NCI-H146 treated with DMSO at 0.1 percent for 48 hours (cell line): ENCODE measurements at regions not wholly inside any gene's neighbourhood (a gene's known extent, or its start where the extent isn't known, plus 50 kb on each side); places are given as distances from the start of the nearest gene placed in this dataset.
"Not testable (repeated sequence)": the region's sequence is repeated elsewhere in the genome, so short reads cannot be mapped to it uniquely, and the experiment has no call there.

Experiments used
- DNase-seq: peaks from one replicate; lab custom pipeline; 2025; ENCODE audit not compliant: unreplicated experiment; lab: John Stamatoyannopoulos, UW

DNA sequence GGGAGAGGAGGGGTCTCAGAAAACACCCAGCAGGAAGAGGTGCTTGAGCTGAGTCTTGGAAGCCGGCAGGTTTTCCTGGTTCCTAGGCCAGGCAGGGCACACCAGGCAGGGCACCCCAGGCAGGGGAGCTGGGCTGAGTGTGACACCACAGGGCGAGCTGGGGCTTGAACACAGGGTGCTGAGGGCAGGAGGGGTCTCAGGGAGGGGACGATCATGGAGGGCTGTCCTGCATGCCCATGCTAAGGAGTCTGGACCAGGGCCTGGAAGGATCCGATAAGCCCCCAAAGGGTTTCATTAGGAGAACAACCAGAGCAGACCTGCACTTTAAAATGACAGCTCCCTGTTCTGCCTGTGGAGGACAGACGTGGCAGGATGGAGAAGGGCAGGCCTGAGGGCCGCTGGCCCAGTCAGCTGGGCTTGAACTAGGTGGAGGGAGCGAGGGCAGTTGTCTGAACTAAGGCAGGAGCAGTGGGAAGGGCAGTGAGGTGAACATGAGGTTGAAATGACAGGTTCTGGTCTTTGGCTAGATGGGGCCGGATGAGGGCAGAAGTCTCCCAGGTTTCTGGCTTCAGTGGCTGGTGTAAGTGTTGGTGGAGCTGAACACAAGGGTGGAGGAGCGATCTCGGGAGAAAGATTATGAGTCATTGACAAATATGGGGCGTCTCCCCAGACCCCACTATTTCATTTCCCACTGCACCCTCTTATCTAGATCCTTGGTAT is 171.0 kb upstream of the PZP start:
- no peak for DNase-seq

DNA sequence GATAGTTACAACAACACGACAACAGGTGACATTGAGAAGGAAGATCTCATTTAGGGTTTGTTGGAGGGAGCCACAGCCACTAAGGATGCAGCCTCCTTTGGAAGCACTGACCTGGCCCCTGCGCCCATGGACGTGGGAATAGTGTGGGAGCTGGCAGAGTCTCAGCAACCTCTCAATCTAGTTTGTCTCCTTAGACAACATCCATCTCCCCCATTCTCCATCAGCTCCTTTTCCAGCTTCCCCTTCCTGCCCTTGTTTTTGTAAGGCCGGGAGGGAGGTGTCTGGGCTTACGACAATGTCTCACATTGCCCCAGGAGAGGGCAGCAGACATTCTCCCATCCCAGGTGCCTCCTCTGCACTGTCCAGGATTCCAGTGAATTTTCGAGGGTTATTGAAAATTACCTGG is 170.2 kb upstream of the PZP start:
- DNase-seq, result no peak

DNA sequence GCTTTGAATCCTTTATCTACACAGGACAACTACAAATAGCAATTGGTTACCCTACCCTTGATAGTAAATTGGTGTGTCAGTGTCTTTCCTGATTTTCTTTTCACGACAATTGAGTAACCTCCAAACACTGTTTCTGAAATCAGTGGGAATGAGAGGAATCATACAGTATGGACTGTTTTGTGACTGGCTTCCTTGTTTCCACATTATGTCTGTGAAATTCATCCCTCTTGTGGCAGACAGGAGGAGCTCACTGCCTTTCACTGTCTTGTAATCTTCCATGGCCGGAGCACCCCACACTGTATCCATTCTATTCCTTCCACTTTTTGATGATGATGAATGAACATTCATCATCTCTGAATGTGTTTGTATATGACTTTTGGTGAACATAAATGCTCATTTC is 164.0 kb upstream of the PZP start:
- no peak for DNase-seq

DNA sequence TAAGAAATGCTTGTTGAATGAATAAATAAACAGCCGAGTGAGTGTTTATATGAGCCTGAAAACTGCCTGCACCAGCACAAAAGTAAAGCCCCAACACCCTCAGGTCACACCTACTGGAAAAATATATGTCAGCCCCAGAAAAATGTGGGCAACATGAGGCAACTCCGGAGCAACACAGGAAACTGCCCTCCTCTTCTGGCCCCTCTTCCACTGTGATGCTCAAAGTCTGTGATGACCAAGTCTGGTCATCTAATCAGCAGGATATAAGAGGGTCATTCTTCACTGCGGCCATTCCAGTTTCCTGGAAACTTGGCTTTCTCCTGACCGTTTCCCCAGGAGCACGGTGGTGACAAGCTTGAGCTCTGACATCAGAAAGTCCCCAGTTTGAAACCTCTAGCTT is 159.6 kb upstream of the PZP start:
- no peak for DNase-seq

DNA sequence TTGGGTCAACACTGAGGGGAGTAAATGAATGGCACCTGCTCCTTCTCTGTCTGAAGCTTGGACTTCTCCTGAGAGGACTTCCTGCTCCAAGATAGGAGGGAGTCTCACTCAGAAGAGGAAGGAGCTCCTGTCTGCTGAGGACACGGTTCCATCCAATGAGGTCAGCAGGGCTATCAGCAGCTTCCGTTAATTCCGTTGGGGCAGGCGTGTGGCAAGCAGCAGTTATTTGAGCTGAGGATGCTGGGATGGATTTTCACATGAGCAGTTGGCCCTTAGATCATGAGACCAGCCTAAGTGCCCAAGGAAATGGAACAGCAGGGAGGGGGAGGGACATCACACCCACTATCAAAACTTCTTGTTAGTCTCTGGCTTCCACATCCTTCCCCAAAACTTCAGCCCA is 159.0 kb upstream of the PZP start:
- DNase-seq, result no peak

DNA sequence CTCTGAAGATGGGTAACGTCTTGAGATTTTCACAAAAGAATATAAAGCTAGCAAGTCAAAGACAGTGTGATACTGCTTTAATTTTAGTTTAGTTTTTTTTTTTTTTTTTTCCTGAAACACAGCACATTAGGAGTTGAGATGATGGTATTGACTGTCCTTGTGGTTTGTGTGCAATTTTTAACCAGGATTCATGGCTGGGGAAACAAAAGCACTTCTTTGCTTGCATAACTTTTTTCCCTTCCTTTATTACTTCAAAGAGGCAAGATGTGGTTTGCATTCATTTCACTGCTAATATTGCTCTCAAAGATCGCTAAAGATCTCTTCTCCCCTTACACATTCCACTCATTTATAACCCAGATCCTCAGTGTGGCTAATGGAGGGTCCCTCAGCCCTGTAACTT is 157.1 kb upstream of the PZP start:
- DNase-seq, result no peak

DNA sequence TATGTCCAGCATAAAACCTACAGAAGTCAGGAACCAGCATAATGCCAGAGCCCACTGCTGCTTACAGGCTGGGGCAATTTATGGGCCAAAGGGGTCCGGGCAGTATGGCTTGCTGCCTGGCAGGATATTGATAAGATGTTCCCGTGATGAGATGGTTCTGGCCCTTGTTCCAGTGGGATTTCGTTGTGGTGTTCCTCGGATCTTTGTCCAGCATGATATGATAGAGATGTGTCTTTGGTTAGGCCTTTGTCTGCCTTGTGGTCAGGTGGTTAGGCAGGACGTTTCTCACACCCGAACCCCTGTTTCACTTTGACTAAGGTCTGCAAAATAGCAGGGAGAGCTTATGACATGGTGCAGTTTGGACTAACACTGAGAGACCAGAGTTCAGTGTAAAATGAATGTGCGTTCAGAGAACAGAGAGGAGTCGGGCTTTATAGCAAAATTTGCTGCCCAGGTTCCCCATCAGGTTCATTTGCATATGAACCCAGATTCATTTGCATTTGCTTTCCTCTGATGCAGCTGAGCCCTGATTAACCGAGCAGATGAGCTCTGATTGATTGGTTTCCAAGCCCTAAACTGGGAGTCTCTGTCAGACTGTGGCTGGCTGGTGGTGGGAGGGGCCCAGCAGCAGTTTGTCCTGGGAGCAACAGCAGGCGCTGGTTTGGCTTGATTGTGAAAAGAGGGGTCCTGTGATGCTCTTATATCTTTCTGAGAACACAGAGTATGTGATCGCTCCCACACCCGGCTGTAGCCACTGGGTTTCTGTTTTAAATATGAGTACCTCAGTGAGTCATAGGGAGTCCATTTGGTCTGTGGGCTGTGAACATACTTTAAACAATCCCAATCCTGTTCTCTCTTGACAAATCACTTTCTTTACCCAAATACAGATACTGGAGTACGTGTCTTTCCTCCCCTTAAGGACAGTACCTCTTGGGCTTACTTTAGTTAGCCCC is 156.3 kb upstream of the PZP start:
- DNase-seq, result no peak

DNA sequence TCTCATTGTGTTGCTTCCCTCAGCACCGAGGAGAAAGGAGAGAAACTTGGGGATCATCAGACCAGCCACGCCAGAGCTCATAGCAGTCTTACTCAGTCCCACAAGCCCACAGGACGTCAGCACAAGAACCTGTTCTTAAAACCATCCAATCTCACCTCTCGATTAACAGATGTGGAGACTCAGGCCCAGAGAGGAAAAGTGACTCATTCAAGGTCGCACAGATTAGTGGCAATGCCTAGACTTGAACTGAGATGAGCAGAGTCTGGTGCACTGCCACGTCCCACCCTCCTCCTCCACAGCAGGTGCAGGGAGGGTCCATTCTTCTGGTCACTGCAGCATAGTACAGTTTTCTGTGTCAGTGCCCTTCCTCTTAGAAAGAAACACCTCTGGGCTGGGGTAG is 154.9 kb upstream of the PZP start:
- no peak for DNase-seq

DNA sequence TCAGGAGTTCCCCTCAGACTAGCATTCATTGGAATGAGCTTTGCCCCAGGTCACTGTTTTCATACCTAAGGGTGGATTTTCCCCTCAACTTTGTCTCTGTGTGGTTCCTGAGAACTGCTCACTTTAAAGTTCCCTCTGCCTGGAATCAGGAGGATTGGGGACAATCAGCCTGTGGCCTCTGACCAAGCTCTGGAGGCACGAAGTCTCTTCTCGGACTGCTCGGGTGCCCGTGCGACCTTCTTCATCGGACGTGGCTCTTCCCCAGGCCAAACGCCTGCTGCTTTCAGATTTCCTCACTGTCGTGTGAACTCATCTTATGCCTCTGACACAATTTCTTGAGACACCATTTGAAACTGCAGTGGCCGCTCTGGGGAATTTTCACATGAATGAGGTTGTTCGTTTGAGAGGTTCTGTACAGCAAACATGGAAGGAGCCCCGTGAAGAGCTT is 153.7 kb upstream of the PZP start:
- no peak for DNase-seq

DNA sequence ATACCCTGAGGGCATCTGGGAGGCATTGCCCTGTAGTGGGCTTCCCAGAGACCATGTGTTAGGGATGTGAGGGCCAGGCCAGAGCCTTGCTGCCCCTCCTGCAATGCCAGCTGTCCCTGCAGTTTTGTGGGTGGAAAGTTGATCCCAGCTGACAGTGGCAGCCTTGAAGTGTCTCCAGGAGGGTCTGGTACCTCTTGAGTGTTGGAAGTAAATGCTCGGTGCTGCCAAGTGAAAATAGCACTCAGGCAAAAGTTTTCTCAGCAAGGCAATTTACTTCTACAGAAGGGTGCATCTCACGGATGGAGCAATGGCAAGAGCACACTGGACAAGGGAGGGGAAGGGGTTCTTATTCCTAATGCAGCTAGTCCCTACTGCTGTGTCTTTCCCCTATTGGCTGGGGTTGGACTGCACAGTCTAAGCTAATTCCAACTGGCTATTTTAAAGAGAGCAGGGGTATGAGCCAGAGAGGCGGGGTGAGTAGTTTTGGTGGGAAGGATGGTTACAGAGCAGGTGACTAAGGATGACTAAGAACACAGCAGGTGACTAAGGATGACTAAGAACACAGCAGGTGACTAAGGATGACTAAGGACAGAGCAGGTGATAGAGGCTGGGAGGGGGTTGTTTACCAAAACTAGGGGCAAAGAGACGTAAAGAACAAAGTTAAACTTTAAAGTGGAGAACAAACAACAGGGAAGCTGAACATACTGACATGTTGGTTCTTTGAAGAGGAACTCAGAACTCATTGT is 146.0 kb upstream of the PZP start:
- not testable (repeated sequence) for DNase-seq

DNA sequence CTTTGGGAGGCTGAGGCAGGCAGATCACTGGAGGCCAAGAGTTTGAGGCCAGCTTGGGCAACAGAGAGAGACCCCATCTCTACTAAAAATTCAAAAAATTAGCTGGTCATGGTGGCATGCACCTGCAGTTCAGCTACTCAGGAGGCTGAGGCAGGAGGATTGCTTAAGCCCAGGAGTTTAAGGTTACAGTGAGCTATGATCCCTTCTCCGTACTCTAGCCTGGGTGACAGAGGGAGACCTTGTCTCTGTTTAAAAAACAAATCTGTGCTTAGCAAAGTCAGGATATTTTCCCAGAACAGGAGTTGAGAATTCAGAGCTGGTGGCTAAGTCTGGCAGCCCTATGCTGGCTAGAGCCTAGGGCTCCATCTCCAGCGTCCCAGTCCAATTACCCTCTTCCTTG is 142.9 kb upstream of the PZP start:
- no peak for DNase-seq

DNA sequence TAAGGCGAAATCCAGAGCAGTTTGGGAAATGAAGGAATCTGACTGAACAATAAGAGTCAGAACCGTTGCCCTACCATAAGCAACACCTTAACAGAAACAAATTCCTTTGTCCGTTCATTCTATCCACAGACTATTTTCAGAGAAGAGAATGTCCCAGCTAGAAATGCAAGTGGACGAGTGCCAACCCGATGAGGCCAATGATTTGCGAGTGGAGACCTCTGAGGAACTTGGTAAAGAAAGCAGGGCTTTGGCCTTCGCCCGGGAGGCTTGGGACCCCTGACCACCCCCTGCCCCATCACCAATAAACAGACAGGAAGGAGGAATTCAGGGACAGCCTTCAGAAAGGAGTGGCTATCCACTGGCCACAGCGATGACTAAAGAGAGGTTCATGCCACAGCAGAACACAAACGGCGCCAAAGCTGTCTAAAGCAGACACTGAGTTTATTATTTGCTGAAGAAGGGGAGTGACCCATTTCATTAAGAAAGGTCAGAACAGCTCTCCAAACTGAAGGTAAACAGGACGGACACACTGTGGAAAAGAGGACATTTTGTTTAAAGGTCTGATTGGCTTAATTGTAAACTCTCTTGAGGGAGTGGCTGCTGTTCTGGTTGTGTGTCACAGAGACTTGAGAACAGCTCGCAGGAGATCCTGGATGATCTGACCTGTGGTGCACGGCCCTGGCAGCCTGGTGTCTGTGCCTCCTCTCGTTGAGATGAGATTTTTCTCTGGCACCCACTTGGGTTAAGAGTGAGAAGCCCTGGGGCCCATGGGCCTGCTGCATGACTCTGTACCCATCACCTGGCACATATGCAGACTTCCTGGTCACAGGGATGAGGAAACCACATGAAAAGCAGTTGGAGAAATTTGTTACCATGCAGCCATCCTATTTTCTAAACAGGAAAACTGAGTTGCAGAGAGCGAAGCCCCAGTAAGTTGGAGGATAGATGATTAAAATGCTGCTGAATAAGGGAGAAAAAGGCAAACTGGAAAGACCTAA is 142.0 kb upstream of the PZP start:
- DNase-seq, result no peak

DNA sequence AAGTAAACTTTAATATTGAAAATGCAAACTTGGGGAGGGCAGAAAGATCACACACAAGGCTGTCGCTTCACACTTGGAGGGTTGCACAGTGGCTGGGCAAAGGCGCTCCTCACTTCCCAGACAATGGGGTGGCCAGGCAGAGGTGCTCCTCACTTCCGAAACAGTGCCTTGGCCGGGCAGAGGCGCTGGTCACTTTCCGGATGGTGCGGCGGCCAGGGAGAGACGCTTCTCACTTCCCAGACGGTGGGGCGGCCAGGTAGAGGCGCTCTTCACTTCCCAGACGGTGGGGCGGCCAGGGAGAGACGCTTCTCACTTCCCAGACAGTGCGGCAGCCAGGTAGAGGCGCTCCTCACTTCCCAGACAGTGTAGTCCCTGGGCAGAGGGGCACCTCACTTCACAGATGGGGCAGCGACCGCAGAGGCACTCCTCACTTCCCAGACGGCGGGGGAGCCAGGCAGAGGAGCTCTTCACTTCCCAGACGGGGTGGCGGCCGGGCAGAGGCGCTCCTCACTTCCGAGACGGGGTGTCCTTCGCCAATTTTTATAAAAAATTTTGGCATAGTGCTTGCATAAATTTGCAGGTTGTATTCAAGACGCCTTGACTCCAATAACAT is 140.8 kb upstream of the PZP start:
- DNase-seq, result no peak

DNA sequence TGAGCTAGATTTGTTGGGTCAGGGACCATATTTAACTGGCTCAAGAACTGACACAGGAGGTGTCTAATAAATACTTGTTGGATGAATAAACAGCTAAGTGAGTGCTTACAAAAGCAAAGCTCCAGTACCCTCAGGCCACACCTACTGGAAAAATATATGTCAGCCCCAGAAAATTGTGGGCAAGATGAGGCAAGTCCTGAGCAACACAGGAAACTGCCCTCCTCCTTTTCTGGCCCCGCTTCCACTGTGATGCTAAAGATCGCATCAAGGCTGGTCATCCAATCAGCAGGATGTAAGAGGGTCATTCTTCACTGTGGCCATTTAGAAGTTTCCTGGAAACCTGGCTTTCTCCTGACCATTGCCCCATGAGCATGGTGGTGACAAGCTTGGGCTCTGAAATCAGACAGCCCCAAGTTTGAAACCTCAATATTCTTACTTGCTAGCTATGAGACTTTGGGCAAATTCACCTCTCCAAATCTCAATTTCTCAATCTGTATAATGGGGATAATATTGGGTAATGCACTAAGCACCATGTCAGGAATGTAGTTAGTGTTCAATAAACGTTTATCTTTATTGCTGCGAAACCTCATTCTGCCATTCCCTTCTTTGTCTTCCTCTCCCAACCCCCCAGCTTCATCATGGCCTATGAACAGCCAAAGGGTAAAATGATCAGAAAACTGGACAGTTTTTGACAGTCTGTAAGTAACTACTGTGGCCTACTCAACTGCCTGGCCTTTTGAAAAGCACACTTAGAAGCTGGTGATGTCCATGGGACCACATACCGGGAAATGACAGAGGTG is 139.3 kb upstream of the PZP start:
- no peak for DNase-seq

DNA sequence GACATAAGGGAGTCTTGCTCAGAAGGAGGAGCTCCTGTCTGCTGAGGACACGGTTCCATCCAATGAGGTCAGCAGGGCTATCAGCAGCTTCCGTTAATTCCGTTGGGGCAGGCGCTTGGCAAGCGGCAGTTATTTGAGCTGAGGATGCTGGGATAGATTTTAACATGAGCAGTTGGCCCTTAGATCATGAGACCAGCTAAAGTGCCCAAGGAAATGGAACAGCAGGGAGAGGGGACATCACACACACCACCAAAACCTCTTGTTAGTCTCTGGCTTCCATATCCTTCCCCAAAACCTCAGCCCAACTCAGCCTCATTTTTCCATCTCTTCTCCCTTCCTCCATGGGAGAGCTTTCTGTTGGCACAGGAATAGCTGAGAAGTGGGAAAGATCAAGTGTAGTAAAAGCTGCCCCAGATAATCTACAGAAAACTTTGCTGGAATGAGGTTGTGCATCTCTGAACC is 138.7 kb upstream of the PZP start:
- DNase-seq, result no peak

DNA sequence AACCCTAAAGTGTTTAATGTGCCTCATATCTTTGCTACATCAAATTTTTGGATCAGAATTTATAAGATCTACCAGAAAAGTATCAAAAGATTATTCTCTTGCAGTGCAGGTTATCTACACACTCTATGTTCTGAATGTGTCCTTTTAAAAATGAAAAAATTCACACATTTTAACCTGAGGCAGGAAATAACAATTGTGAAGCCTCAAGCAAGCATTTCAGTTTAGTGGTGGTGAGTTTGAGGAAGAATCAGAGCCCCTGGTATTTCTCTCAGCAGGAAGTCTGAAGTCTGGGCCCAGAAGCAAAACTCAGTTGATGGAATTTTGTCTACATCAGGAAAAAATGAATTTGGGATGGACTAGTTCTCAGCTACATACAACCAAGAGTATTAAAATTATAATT is 137.0 kb upstream of the PZP start:
- no peak for DNase-seq

DNA sequence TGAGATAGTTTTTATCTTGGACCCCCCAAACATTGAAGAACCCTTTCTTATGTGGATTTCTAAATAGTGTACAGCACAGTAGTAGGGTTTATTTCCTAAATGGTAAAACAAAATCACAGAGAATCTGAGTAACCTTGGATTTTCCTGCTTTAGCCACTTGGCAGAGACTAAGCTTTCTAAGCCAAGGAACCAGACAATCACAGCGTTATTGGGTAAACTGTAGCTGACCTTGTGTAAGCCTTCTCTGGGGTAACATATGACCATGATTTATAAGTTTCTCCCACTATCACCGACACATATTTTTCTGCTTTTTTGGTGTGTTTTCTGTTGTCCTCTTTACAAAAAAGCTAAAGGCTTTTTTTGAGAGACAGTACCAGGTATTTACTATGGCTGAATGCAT is 136.3 kb upstream of the PZP start:
- DNase-seq, result no peak

DNA sequence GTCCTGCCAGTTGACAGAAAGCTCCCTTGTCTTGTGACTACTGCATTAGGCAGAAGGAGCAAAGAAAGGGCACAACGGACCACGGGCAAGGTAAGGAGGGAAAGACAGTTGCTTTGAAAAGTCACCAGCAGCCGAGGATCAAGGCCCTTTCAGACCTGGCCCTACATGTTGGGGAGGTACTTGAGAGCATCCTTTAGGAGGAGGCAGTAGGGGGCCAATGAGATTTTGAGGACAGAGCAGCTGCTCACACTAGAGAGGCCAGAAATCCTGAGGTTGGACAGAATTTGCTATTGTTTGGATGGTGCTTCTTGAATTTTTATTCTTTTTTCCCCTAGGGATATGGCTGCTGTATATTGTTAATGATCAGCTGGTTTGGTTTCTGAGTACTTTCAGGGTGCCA is 135.5 kb upstream of the PZP start:
- no peak for DNase-seq
